AG04450 (cell line): ENCODE measurements at regions not wholly inside any gene's neighbourhood (a gene's known extent, or its start where the extent isn't known, plus 50 kb on each side); places are given as distances from the start of the nearest gene placed in this dataset.

Experiments
- CTCF ChIA-PET: fragments of 300-600, 350-600 bp; formaldehyde crosslinking; extraction: SDS; loops from one replicate; lab custom pipeline; 2022; ENCODE audit warnings: antibody characterized with exemption, inconsistent platforms; lab: Charles Lee
- POLR2A ChIA-PET: fragments of 350-600 bp; formaldehyde crosslinking; extraction: SDS; loops from one replicate; lab custom pipeline; 2021; ENCODE audit warnings: antibody characterized with exemption, inconsistent platforms; lab: Yijun Ruan, JAX
- DNase-seq: peaks from one replicate; pipeline ENCODE4 v3.0.0-alpha.2; 2011; ENCODE audit warnings: low read depth, low spot score
- H3K27ac ChIP-seq: one replicate; pipeline ENCODE4 v1.5.1; 2012; ENCODE audit warnings: low read depth, low read length, control low read depth
- H3K27me3 ChIP-seq: one replicate; pipeline ENCODE4 v1.6.0; 2012; ENCODE audit warnings: low read length; ENCODE audit not compliant: control insufficient read depth, insufficient read depth
- H3K4me3 ChIP-seq: 2 replicates; pipeline ENCODE4 v1.5.1; 2011; ENCODE audit warnings: mild to moderate bottlenecking, low read depth, low read length, control low read depth
- H3K9me3 ChIP-seq: 2 replicates; pipeline ENCODE4 v1.5.1; 2012; ENCODE audit warnings: low read length; ENCODE audit not compliant: control insufficient read depth, insufficient read depth
- TF ChIP-seq, protein P1 (sequence below): IDR thresholded peaks from 2 replicates; pipeline ENCODE4 v1.5.1; 2011; ENCODE audit warnings: low read depth, low read length, control low read depth, inconsistent platforms

GRCh38 chr18:78658531-78658930, 321.1 kb upstream of the SALL3 start:
- no peak for DNase-seq
- ChIA-PET CTCF (no interaction called here), POLR2A (no interaction called here)
- no peaks in the 10 kb centered on the region for H3K27me3 ChIP-seq
- no peak overlapping the region for H3K4me3 ChIP-seq
- no peak overlapping the region for H3K27ac ChIP-seq
- H3K9me3 ChIP-seq = peaks cover 86% of the 10 kb centered on the region
- TF ChIP-seq, protein P1, sequence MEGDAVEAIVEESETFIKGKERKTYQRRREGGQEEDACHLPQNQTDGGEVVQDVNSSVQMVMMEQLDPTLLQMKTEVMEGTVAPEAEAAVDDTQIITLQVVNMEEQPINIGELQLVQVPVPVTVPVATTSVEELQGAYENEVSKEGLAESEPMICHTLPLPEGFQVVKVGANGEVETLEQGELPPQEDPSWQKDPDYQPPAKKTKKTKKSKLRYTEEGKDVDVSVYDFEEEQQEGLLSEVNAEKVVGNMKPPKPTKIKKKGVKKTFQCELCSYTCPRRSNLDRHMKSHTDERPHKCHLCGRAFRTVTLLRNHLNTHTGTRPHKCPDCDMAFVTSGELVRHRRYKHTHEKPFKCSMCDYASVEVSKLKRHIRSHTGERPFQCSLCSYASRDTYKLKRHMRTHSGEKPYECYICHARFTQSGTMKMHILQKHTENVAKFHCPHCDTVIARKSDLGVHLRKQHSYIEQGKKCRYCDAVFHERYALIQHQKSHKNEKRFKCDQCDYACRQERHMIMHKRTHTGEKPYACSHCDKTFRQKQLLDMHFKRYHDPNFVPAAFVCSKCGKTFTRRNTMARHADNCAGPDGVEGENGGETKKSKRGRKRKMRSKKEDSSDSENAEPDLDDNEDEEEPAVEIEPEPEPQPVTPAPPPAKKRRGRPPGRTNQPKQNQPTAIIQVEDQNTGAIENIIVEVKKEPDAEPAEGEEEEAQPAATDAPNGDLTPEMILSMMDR = no peak

DNA sequence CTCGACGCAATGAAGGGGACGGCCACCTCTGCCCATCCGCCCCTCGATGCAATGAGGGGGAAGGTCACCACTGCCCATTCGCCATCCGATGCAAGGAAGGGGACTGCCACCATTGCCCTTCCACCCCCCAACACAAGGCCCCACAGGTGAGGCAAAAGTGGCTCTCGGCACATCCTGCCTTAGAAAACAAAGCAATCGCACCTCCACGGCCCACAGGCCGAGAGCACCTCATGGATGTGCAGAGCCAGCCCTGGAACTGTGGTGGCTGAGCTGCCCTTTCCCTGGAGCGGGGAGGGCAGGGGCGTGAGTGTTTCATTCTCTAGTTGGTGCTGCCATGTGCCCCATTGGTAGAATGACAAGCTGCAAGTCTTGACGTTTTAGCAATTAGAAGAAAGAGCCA, 320.6 kb upstream of the SALL3 start:
- POLR2A ChIA-PET = no interaction called here
- TF ChIP-seq, protein P1 = no peak
- H3K27ac ChIP-seq = no peak overlapping the region
- H3K27me3 ChIP-seq = no peaks in the 10 kb centered on the region
- H3K9me3 ChIP-seq = peaks cover 84% of the 10 kb centered on the region
- CTCF ChIA-PET = no interaction called here
- no peak overlapping the region for H3K4me3 ChIP-seq
- no peak for DNase-seq

DNA sequence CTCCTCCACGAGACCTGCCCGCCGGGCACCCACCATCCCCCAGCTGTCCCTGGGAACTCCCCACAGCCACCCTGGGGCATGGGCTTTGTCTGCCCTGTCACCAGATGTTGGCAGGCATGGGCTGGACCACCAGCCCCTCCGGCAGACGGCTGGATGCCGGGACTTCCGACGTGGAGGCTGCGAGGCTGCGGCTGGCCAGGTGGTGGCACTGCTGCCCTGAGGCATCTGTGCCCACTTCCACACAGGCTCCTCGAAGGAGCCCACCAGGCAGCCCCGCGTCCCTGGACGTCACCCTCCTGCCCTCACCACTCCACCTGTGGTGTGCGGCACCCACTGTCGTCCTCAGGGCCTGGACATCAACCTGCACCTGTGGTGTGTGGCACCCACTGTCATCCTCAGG, 319.9 kb upstream of the SALL3 start:
- Histone ChIP-seq H3K9me3 (peaks cover 85% of the 10 kb centered on the region), H3K27ac (no peak overlapping the region), H3K4me3 (no peak overlapping the region), H3K27me3 (no peaks in the 10 kb centered on the region)
- TF ChIP-seq, protein P1 = no peak
- ChIA-PET POLR2A (no interaction called here), CTCF (no interaction called here)
- DNase-seq = no peak

DNA sequence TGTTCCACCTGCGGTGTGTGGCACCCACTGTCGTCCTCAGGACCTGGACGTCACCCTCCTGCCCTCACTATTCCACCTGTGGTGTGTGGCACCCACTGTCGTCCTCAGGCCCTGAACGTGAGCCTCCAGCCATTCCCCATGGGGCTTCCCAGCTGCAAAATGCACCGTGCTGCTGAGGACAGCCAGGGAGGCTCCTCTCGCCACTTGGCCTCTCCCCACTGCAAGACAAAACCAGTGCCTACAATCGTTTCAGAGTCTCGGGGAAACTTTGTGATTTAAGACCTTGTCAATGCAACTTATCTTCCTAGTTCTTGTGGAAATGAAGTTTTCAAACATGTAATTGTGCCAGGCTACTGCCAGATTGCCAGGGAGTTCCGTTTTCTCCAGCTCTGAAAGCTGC, 319.3 kb upstream of the SALL3 start:
- CTCF ChIA-PET = no interaction called here
- no peaks in the 10 kb centered on the region for H3K27me3 ChIP-seq
- no peak for DNase-seq
- peaks cover 82% of the 10 kb centered on the region for H3K9me3 ChIP-seq
- TF ChIP-seq, protein P1 = no peak
- POLR2A ChIA-PET = no interaction called here
- H3K27ac ChIP-seq = no peak overlapping the region
- H3K4me3 ChIP-seq = no peak overlapping the region

GRCh38 chr18:78661316-78661715, 318.3 kb upstream of the SALL3 start:
- DNase-seq = no peak
- ChIA-PET POLR2A (no interaction called here), CTCF (interaction anchor here (0.5 kb wide), 1 partner anchor 62 kb away, joined by 3 read pairs; no protein-coding TSS in a partner anchor)
- Histone ChIP-seq H3K9me3 (peaks cover 79% of the 10 kb centered on the region), H3K27me3 (no peaks in the 10 kb centered on the region), H3K4me3 (no peak overlapping the region), H3K27ac (no peak overlapping the region)
- TF ChIP-seq, protein P1 = no peak
